HepG2 (cell line): ENCODE measurements at regions not wholly inside any gene's neighbourhood (a gene's known extent, or its start where the extent isn't known, plus 50 kb on each side); places are given as distances from the start of the nearest gene placed in this dataset.

Experiments
- ARID3A ChIP-seq: IDR thresholded peaks from 2 replicates; pipeline ENCODE4 v1.6.1; 2012; ENCODE audit warnings: low read depth, low read length, improper control_type of control experiment
- CBFB ChIP-seq: sonication (generic); formaldehyde crosslinking; IDR thresholded peaks from 2 replicates; pipeline ENCODE4 v1.4.0; 2020; ENCODE audit warnings: missing genetic modification reagents
- CHD2 ChIP-seq: IDR thresholded peaks from 2 replicates; pipeline ENCODE4 v1.6.1; 2011; ENCODE audit warnings: low read depth, low read length, improper control_type of control experiment
- CTCF ChIP-seq: sonication (generic); formaldehyde crosslinking; IDR thresholded peaks from 2 replicates; pipeline ENCODE4 v1.5.0; 2020; ENCODE audit warnings: mild to moderate bottlenecking, missing genetic modification reagents, moderate library complexity
- FOXA1 ChIP-seq, 2 experiments: fragments of 450-650 bp in 1 of 2; sonication (generic) in 1 of 2; formaldehyde crosslinking in 1 of 2; IDR thresholded peaks; 2 replicates each; pipeline versions ENCODE4 v1.4.0 to v1.6.1; 2016 to 2020; ENCODE audit warnings: missing genetic modification reagents in 1 of 2
- MBNL3 ChIP-seq: fragments of 250-450 bp; sonication (Bioruptor Pico); conservative IDR thresholded peaks from 2 replicates; pipeline ENCODE4 v1.8.0; 2022; ENCODE audit warnings: mild to moderate bottlenecking, inconsistent platforms
- NFE2 ChIP-seq: sonication (generic); formaldehyde crosslinking; IDR thresholded peaks from 2 replicates; pipeline ENCODE4 v1.4.0; 2020; ENCODE audit warnings: missing genetic modification reagents
- PHB2 ChIP-seq: fragments of 450-650 bp; IDR thresholded peaks from 2 replicates; pipeline ENCODE4 v1.6.1; 2018; ENCODE audit not compliant: partially characterized antibody
- POLR2A ChIP-seq, 2 experiments: IDR thresholded peaks; 2 replicates each; pipeline ENCODE4 v1.6.1; 2011; ENCODE audit warnings: low read depth in 2 of 2, low read length in 2 of 2, mild to moderate bottlenecking in 1 of 2, moderate library complexity in 1 of 2; ENCODE audit not compliant: insufficient read depth in 1 of 2
- YEATS2 ChIP-seq: sonication (generic); formaldehyde crosslinking; IDR thresholded peaks from 2 replicates; pipeline ENCODE4 v1.4.0; 2020; ENCODE audit warnings: missing genetic modification reagents, borderline replicate concordance
- ZNF816 ChIP-seq: sonication (generic); formaldehyde crosslinking; IDR thresholded peaks from 2 replicates; pipeline ENCODE4 v1.8.0; 2022; ENCODE audit warnings: missing genetic modification reagents, mild to moderate bottlenecking, borderline replicate concordance
- ZSCAN29 ChIP-seq: sonication (generic); formaldehyde crosslinking; conservative IDR thresholded peaks from 2 replicates; pipeline ENCODE4 v1.4.0; 2020; ENCODE audit warnings: mild to moderate bottlenecking, missing genetic modification reagents

- TF ChIP-seq CBFB (CRISPR knock-in tag) = no peak
- no peak for TF ChIP-seq FOXA1 (IDR thresholded peaks at IDR 0.05)
- no peak for TF ChIP-seq FOXA1 (CRISPR knock-in tag; IDR thresholded peaks at IDR 0.05)
- TF ChIP-seq CTCF = no peak
- no peak for TF ChIP-seq ZSCAN29 (CRISPR knock-in tag)
- no peak for TF ChIP-seq ZNF816
- TF ChIP-seq MBNL3 (CRISPR knock-in tag) = no peak
- no peak for TF ChIP-seq POLR2A (IDR thresholded peaks at IDR 0.05; ENCODE audit: insufficient read depth in 1 of 2, low read depth in 2 of 2, low read length in 2 of 2)
- no peak for TF ChIP-seq NFE2 (CRISPR knock-in tag)
- TF ChIP-seq ARID3A = no peak
- no peak for TF ChIP-seq CHD2
- no peak for TF ChIP-seq YEATS2
- TF ChIP-seq PHB2 = no peak
Observed at GRCh38 chr5:17151686-17152085, 65.7 kb upstream of the BASP1 start.
